CD8-positive, alpha-beta memory T cell (primary cell): ENCODE measurements at regions not wholly inside any gene's neighbourhood (a gene's known extent, or its start where the extent isn't known, plus 50 kb on each side); places are given as distances from the start of the nearest gene placed in this dataset.

Experiments used
- CTCF ChIA-PET: fragments of 350-600 bp; sonication (Branson Sonifier 250); formaldehyde crosslinking; loops from one replicate; lab custom pipeline; 2021; ENCODE audit warnings: antibody characterized with exemption; lab: Charles Lee
- POLR2A ChIA-PET: fragments of 350-600 bp; sonication (Branson Sonifier 250); formaldehyde crosslinking; loops from one replicate; lab custom pipeline; 2021; ENCODE audit warnings: antibody characterized with exemption; lab: Charles Lee
- DNase-seq, 5 donors: peaks; one replicate each; pipeline versions ENCODE4 v3.0.0 to v3.0.0-alpha.2; 2020 to 2022; ENCODE audit warnings: mixed read lengths in 1 of 5
- H3K27ac ChIP-seq: one replicate; pipeline ENCODE4 v1.7.0; 2013; ENCODE audit warnings: low read depth, mild to moderate bottlenecking, low read length, moderate library complexity
- H3K27me3 ChIP-seq: 2 replicates; pipeline ENCODE4 v1.7.0; 2013; ENCODE audit warnings: low read length, mild to moderate bottlenecking; ENCODE audit not compliant: insufficient read depth, poor library complexity, severe bottlenecking
- H3K36me3 ChIP-seq: 2 replicates; pipeline ENCODE4 v1.7.0; 2013; ENCODE audit warnings: mild to moderate bottlenecking, low read length, moderate library complexity; ENCODE audit not compliant: insufficient read depth
- H3K4me1 ChIP-seq: 2 replicates; pipeline ENCODE4 v1.7.0; 2013; ENCODE audit warnings: mild to moderate bottlenecking, low read length, moderate library complexity; ENCODE audit not compliant: insufficient read depth
- H3K4me3 ChIP-seq: 2 replicates; pipeline ENCODE4 v1.7.0; 2013; ENCODE audit warnings: mild to moderate bottlenecking, low read length
- H3K9me3 ChIP-seq: 2 replicates; pipeline ENCODE4 v1.7.0; 2013; ENCODE audit warnings: mild to moderate bottlenecking, low read length
- H3K27ac Mint-ChIP-seq, 8 donors: one replicate each; pipeline ENCODE4 v1.8.0; 2020 to 2021; ENCODE audit warnings: mixed read lengths in 8 of 8, mild to moderate bottlenecking in 6 of 8, inconsistent platforms in 3 of 8, moderate library complexity in 3 of 8
- H3K27me3 Mint-ChIP-seq, 2 donors: one replicate each; pipeline ENCODE4 v1.8.0; 2020 to 2021; ENCODE audit warnings: mixed read lengths in 2 of 2, mild to moderate bottlenecking in 1 of 2, moderate library complexity in 1 of 2
- H3K36me3 Mint-ChIP-seq, 3 donors: one replicate each; pipeline ENCODE4 v1.8.0; 2020 to 2021; ENCODE audit warnings: mixed read lengths in 3 of 3, inconsistent platforms in 1 of 3, mild to moderate bottlenecking in 1 of 3
- H3K4me1 Mint-ChIP-seq, 3 donors: one replicate each; pipeline ENCODE4 v1.8.0; 2020 to 2021; ENCODE audit warnings: mixed read lengths in 3 of 3, inconsistent platforms in 1 of 3, mild to moderate bottlenecking in 1 of 3
- H3K4me3 Mint-ChIP-seq, 7 donors: one replicate each; pipeline ENCODE4 v1.8.0; 2020 to 2021; ENCODE audit warnings: mixed read lengths in 7 of 7, mild to moderate bottlenecking in 6 of 7, moderate library complexity in 4 of 7, inconsistent platforms in 2 of 7
- H3K9me3 Mint-ChIP-seq, 5 donors: one replicate each; pipeline ENCODE4 v1.8.0; 2020 to 2022; ENCODE audit warnings: mixed read lengths in 5 of 5, mild to moderate bottlenecking in 3 of 5, moderate library complexity in 2 of 5, inconsistent platforms in 1 of 5

GRCh38 chr1:38375035-38375434, 328.4 kb upstream of the POU3F1 start:
- peaks cover 0 to 1% (median 0%) of the 10 kb centered on the region in 3 donors for H3K36me3 Mint-ChIP-seq
- no peak overlapping the region for H3K27ac Mint-ChIP-seq
- no peaks in the 10 kb centered on the region for H3K27me3 ChIP-seq
- no peaks in the 10 kb centered on the region for H3K36me3 ChIP-seq
- H3K4me1 ChIP-seq = no peaks in the 10 kb centered on the region
- no peak overlapping the region for H3K27ac ChIP-seq
- H3K4me3 Mint-ChIP-seq = no peak overlapping the region
- ChIA-PET POLR2A (no interaction called here), CTCF (no interaction called here)
- H3K4me1 Mint-ChIP-seq = no peaks in the 10 kb centered on the region
- no peak overlapping the region for H3K4me3 ChIP-seq
- peaks cover 5 to 13% (median 8%) of the 10 kb centered on the region in 5 donors for H3K9me3 Mint-ChIP-seq
- no peak for DNase-seq
- no peaks in the 10 kb centered on the region for H3K9me3 ChIP-seq
- peaks cover 28 to 36% of the 10 kb centered on the region in 2 donors for H3K27me3 Mint-ChIP-seq

GRCh38 chr1:38371505-38371844, 324.9 kb upstream of the POU3F1 start:
- no peaks in the 10 kb centered on the region for H3K4me1 Mint-ChIP-seq
- Histone ChIP-seq H3K27ac (no peak overlapping the region), H3K4me3 (no peak overlapping the region), H3K4me1 (no peaks in the 10 kb centered on the region), H3K9me3 (no peaks in the 10 kb centered on the region), H3K27me3 (no peaks in the 10 kb centered on the region), H3K36me3 (no peaks in the 10 kb centered on the region)
- H3K27me3 Mint-ChIP-seq = peaks cover 26 to 32% of the 10 kb centered on the region in 2 donors
- H3K4me3 Mint-ChIP-seq = no peak overlapping the region
- POLR2A ChIA-PET = no interaction called here
- no peak overlapping the region for H3K27ac Mint-ChIP-seq
- H3K36me3 Mint-ChIP-seq = peaks cover 0 to 1% (median 0%) of the 10 kb centered on the region in 3 donors
- H3K9me3 Mint-ChIP-seq = peaks cover 5 to 13% (median 8%) of the 10 kb centered on the region in 5 donors
- no peak for DNase-seq
- CTCF ChIA-PET = no interaction called here

- H3K4me1 Mint-ChIP-seq = no peaks in the 10 kb centered on the region
- peaks cover 5 to 13% (median 8%) of the 10 kb centered on the region in 5 donors for H3K9me3 Mint-ChIP-seq
- Histone ChIP-seq H3K4me3 (no peak overlapping the region), H3K9me3 (no peaks in the 10 kb centered on the region), H3K4me1 (no peaks in the 10 kb centered on the region), H3K27ac (no peak overlapping the region), H3K36me3 (no peaks in the 10 kb centered on the region), H3K27me3 (no peaks in the 10 kb centered on the region)
- no peak overlapping the region for H3K4me3 Mint-ChIP-seq
- no peak overlapping the region for H3K27ac Mint-ChIP-seq
- CTCF ChIA-PET = no interaction called here
- peaks cover 26 to 32% of the 10 kb centered on the region in 2 donors for H3K27me3 Mint-ChIP-seq
- H3K36me3 Mint-ChIP-seq = peaks cover 0 to 1% (median 0%) of the 10 kb centered on the region in 3 donors
- POLR2A ChIA-PET = no interaction called here
- no peak for DNase-seq
Observed at GRCh38 chr1:38370716-38371504, 324.3 kb upstream of the POU3F1 start.

- H3K27ac Mint-ChIP-seq = no peak overlapping the region
- H3K27me3 Mint-ChIP-seq = peaks cover 7 to 11% of the 10 kb centered on the region in 2 donors
- ChIA-PET POLR2A (no interaction called here), CTCF (no interaction called here)
- no peak for DNase-seq
- no peaks in the 10 kb centered on the region for H3K4me1 ChIP-seq
- H3K36me3 Mint-ChIP-seq = no peaks in the 10 kb centered on the region
- no peaks in the 10 kb centered on the region for H3K36me3 ChIP-seq
- H3K4me1 Mint-ChIP-seq = no peaks in the 10 kb centered on the region
- H3K4me3 ChIP-seq = no peak overlapping the region
- H3K9me3 Mint-ChIP-seq = no peaks in the 10 kb centered on the region
- H3K27ac ChIP-seq = no peak overlapping the region
- H3K9me3 ChIP-seq = no peaks in the 10 kb centered on the region
- no peaks in the 10 kb centered on the region for H3K27me3 ChIP-seq
- no peak overlapping the region for H3K4me3 Mint-ChIP-seq
Observed at GRCh38 chr1:38365242-38365641, 318.6 kb upstream of the POU3F1 start.

GRCh38 chr1:38361566-38361965, 315.0 kb upstream of the POU3F1 start:
- H3K4me3 Mint-ChIP-seq = no peak overlapping the region

GRCh38 chr1:38360807-38361206, 314.2 kb upstream of the POU3F1 start:
- Histone ChIP-seq H3K4me1 (no peaks in the 10 kb centered on the region), H3K9me3 (no peaks in the 10 kb centered on the region), H3K4me3 (no peak overlapping the region), H3K36me3 (no peaks in the 10 kb centered on the region), H3K27me3 (no peaks in the 10 kb centered on the region), H3K27ac (no peak overlapping the region)
- Mint-ChIP-seq H3K4me1 (no peaks in the 10 kb centered on the region), H3K4me3 (no peak overlapping the region), H3K36me3 (no peaks in the 10 kb centered on the region), H3K27ac (no peak overlapping the region), H3K27me3 (peaks cover 0 to 20% of the 10 kb centered on the region in 2 donors), H3K9me3 (no peaks in the 10 kb centered on the region)
- DNase-seq = no peak
- ChIA-PET CTCF (no interaction called here), POLR2A (no interaction called here)

More at GRCh38 chr1:38361566-38361965, 315.0 kb upstream of the POU3F1 start:
- CTCF ChIA-PET = no interaction called here
- H3K27me3 ChIP-seq = no peaks in the 10 kb centered on the region
- H3K36me3 Mint-ChIP-seq = no peaks in the 10 kb centered on the region
- H3K4me1 ChIP-seq = no peaks in the 10 kb centered on the region
- H3K4me3 ChIP-seq = no peak overlapping the region
- no peaks in the 10 kb centered on the region for H3K9me3 ChIP-seq
- H3K4me1 Mint-ChIP-seq = no peaks in the 10 kb centered on the region
- no peak overlapping the region for H3K27ac Mint-ChIP-seq
- no peak for DNase-seq
- no peaks in the 10 kb centered on the region for H3K9me3 Mint-ChIP-seq
- H3K27ac ChIP-seq = no peak overlapping the region
- H3K27me3 Mint-ChIP-seq = peaks cover 0 to 16% of the 10 kb centered on the region in 2 donors
- no peaks in the 10 kb centered on the region for H3K36me3 ChIP-seq
- POLR2A ChIA-PET = no interaction called here

GRCh38 chr1:38353956-38354355, 307.4 kb upstream of the POU3F1 start:
- H3K9me3 Mint-ChIP-seq = peaks cover 0 to 5% (median 1%) of the 10 kb centered on the region in 5 donors
- no peaks in the 10 kb centered on the region for H3K4me1 ChIP-seq
- no peak overlapping the region for H3K4me3 ChIP-seq
- no peak overlapping the region for H3K27ac ChIP-seq
- no peaks in the 10 kb centered on the region for H3K36me3 ChIP-seq
- no peak overlapping the region for H3K4me3 Mint-ChIP-seq
- H3K9me3 ChIP-seq = no peaks in the 10 kb centered on the region
- H3K4me1 Mint-ChIP-seq = no peaks in the 10 kb centered on the region
- POLR2A ChIA-PET = no interaction called here
- no peaks in the 10 kb centered on the region for H3K36me3 Mint-ChIP-seq
- no peak for DNase-seq
- CTCF ChIA-PET = no interaction called here
- H3K27me3 Mint-ChIP-seq = peaks cover 5 to 70% of the 10 kb centered on the region in 2 donors
- no peak overlapping the region for H3K27ac Mint-ChIP-seq
- H3K27me3 ChIP-seq = no peaks in the 10 kb centered on the region

- H3K36me3 Mint-ChIP-seq = peaks cover 0 to 1% (median 0%) of the 10 kb centered on the region in 3 donors
- Histone ChIP-seq H3K27ac (no peak overlapping the region), H3K9me3 (no peaks in the 10 kb centered on the region), H3K4me1 (no peaks in the 10 kb centered on the region), H3K4me3 (no peak overlapping the region), H3K36me3 (no peaks in the 10 kb centered on the region), H3K27me3 (peaks cover 3% of the 10 kb centered on the region)
- no peak overlapping the region for H3K27ac Mint-ChIP-seq
- POLR2A ChIA-PET = no interaction called here
- no peak for DNase-seq
- H3K9me3 Mint-ChIP-seq = peaks cover 6 to 14% (median 8%) of the 10 kb centered on the region in 5 donors
- CTCF ChIA-PET = no interaction called here
- peaks cover 5 to 72% of the 10 kb centered on the region in 2 donors for H3K27me3 Mint-ChIP-seq
- no peak overlapping the region for H3K4me3 Mint-ChIP-seq
- H3K4me1 Mint-ChIP-seq = no peaks in the 10 kb centered on the region
Observed at GRCh38 chr1:38352869-38353268, 306.3 kb upstream of the POU3F1 start.
